Caco-2 (cell line): ENCODE measurements at regions not wholly inside any gene's neighbourhood (a gene's known extent, or its start where the extent isn't known, plus 50 kb on each side); places are given as distances from the start of the nearest gene placed in this dataset.

Experiments
- BruUV-seq: library from RNA; stranded (reverse); fragments of 400-500 nt; replicated peaks from 2 replicates; lab custom pipeline; 2021; lab: Mats Ljungman, UMichigan
- CTCF ChIA-PET: fragments of 300-600 bp; sonication (Branson Sonifier 250); formaldehyde crosslinking; loops from one replicate; lab custom pipeline; 2022; ENCODE audit warnings: antibody characterized with exemption; lab: Charles Lee
- POLR2A ChIA-PET: fragments of 300-600 bp; sonication (Branson Sonifier 250); formaldehyde crosslinking; loops from one replicate; lab custom pipeline; 2022; ENCODE audit warnings: antibody characterized with exemption; lab: Charles Lee
- DNase-seq, 2 experiments: peaks; one replicate each; pipeline versions ENCODE4 v3.0.0 to v3.0.0-alpha.2; 2020 to 2022
- H3K27me3 ChIP-seq: replicated peaks from 2 replicates; pipeline ENCODE4 v1.6.0; 2011; ENCODE audit warnings: low read length; ENCODE audit not compliant: control insufficient read depth, insufficient read depth
- H3K36me3 ChIP-seq: 2 replicates; pipeline ENCODE4 v1.5.1; 2011; ENCODE audit warnings: low read length; ENCODE audit not compliant: control insufficient read depth, insufficient read depth
- H3K4me1 ChIP-seq: fragments of 250-450 bp; sonication (Bioruptor Pico); 2 replicates; pipeline ENCODE4 v1.5.1; 2020; ENCODE audit warnings: mild to moderate bottlenecking
- H3K4me3 ChIP-seq: 2 replicates; pipeline ENCODE4 v1.5.1; 2011; ENCODE audit warnings: low read depth, mild to moderate bottlenecking, control low read depth, low read length
- H3K9me3 ChIP-seq: fragments of 250-450 bp; sonication (Bioruptor Pico); 2 replicates; pipeline ENCODE4 v1.5.1; 2020; ENCODE audit warnings: mild to moderate bottlenecking, moderate library complexity
- H3K27ac Mint-ChIP-seq: one replicate; pipeline ENCODE4 v1.8.0; 2022; ENCODE audit warnings: mixed read lengths; ENCODE audit not compliant: unreplicated experiment
- H3K27me3 Mint-ChIP-seq: one replicate; pipeline ENCODE4 v1.8.0; 2022; ENCODE audit warnings: mixed read lengths; ENCODE audit not compliant: insufficient read depth, unreplicated experiment
- H3K36me3 Mint-ChIP-seq: one replicate; pipeline ENCODE4 v1.8.0; 2022; ENCODE audit warnings: mild to moderate bottlenecking, mixed read lengths; ENCODE audit not compliant: insufficient read depth, unreplicated experiment
- H3K4me1 Mint-ChIP-seq: one replicate; pipeline ENCODE4 v1.8.0; 2022; ENCODE audit warnings: low read depth, mixed read lengths; ENCODE audit not compliant: unreplicated experiment
- H3K4me3 Mint-ChIP-seq: one replicate; pipeline ENCODE4 v1.8.0; 2022; ENCODE audit warnings: mild to moderate bottlenecking, moderate library complexity, mixed read lengths; ENCODE audit not compliant: unreplicated experiment
- H3K9me3 Mint-ChIP-seq: one replicate; pipeline ENCODE4 v1.8.0; 2022; ENCODE audit warnings: mixed read lengths; ENCODE audit not compliant: unreplicated experiment
- intact Hi-C: fragments of 100-400 bp; cut with micrococcal nuclease; formaldehyde crosslinking; loops from one replicate; pipeline ENCODE4 v1.10.0; 2022; ENCODE audit not compliant: unreplicated experiment
- TF ChIP-seq, protein P1 (sequence below), 2 experiments: fragments of 200-600 bp in 1 of 2; IDR thresholded peaks; 1 replicate in 1 of 2; 2 replicates in 1 of 2; pipeline versions ENCODE4 v1.5.1 to v1.8.0; 2011 to 2022; ENCODE audit warnings: antibody characterized with exemption in 1 of 2, control low read depth in 1 of 2, inconsistent platforms in 1 of 2, low read depth in 1 of 2, low read length in 1 of 2, mild to moderate bottlenecking in 1 of 2, moderate library complexity in 1 of 2; ENCODE audit not compliant: insufficient read depth in 1 of 2, severe bottlenecking in 1 of 2, unreplicated experiment in 1 of 2

DNA sequence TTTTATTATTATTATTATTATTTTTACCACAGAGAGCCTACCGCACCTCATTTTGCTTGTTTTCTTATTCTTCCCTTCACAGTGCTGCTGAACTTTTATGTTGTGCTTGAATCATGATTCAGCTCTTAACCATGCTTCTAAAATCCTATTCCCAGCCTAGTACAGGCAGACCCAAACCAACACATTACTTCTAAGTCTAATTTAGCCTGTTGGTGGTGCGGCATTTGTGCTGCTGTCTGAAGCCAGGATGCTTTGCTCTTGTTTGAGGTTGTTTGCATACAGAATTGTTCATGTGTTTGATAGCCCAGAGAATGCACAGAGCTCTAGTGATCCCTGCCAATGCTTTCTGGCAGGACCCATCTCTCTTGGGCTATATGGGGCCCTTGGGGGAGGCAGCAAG is 213.5 kb upstream of the KCNG1 start:
- Mint-ChIP-seq H3K27ac (no peak overlapping the region), H3K9me3 (peaks cover 13% of the 10 kb centered on the region), H3K27me3 (peaks cover 11% of the 10 kb centered on the region), H3K4me1 (no peaks in the 10 kb centered on the region), H3K4me3 (no peak overlapping the region), H3K36me3 (no peaks in the 10 kb centered on the region)
- POLR2A ChIA-PET, result interaction anchor here (0.5 kb wide), 1 partner anchor 795 kb away, joined by 5 read pairs; no protein-coding TSS in a partner anchor
- H3K9me3 ChIP-seq, result no peaks in the 10 kb centered on the region
- BruUV-seq, result no TSS peak
- DNase-seq, result no peak
- H3K27me3 ChIP-seq, result no peaks in the 10 kb centered on the region
- H3K4me3 ChIP-seq, result no peak overlapping the region
- H3K36me3 ChIP-seq, result no peaks in the 10 kb centered on the region
- TF ChIP-seq, protein P1, sequence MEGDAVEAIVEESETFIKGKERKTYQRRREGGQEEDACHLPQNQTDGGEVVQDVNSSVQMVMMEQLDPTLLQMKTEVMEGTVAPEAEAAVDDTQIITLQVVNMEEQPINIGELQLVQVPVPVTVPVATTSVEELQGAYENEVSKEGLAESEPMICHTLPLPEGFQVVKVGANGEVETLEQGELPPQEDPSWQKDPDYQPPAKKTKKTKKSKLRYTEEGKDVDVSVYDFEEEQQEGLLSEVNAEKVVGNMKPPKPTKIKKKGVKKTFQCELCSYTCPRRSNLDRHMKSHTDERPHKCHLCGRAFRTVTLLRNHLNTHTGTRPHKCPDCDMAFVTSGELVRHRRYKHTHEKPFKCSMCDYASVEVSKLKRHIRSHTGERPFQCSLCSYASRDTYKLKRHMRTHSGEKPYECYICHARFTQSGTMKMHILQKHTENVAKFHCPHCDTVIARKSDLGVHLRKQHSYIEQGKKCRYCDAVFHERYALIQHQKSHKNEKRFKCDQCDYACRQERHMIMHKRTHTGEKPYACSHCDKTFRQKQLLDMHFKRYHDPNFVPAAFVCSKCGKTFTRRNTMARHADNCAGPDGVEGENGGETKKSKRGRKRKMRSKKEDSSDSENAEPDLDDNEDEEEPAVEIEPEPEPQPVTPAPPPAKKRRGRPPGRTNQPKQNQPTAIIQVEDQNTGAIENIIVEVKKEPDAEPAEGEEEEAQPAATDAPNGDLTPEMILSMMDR (IDR thresholded peaks at IDR 0.05; ENCODE audit: insufficient read depth in 1 of 2, low read depth in 1 of 2, low read length in 1 of 2, severe bottlenecking in 1 of 2, unreplicated experiment in 1 of 2), result no peak
- CTCF ChIA-PET, result interaction anchor here (0.5 to 0.6 kb wide), 2 partner anchors 209 to 254 kb away, joined by 3 to 6 read pairs; no protein-coding TSS in a partner anchor
- intact Hi-C loops, result no loop called here
- H3K4me1 ChIP-seq, result no peaks in the 10 kb centered on the region

DNA sequence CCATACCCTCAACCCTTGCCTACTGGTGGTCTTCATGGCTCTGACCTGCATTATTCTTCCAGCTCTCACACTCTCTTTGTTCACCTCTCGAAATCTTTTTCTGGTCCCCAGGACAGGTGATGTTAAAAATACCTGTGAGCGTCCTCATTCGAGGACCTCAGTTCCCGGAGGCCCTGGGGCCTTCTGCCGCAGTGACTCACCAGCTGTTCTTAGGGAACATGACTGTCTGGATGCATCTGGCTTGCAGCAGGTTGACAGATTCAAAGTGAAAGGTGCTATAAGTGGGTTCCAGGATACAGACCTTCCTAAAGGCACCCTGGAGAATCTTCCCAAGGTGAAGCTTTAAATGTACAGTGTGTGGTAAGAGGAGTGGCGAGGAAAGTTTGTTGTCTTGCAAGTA is 210.4 kb upstream of the KCNG1 start:
- no peak for DNase-seq
- intact Hi-C loops, result no loop called here
- Histone ChIP-seq H3K4me1 (no peaks in the 10 kb centered on the region; the same call in 1 of the 2 replicates), H3K9me3 (no peaks in the 10 kb centered on the region), H3K36me3 (no peaks in the 10 kb centered on the region), H3K27me3 (no peaks in the 10 kb centered on the region), H3K4me3 (no peak overlapping the region)
- no peak overlapping the region for H3K27ac Mint-ChIP-seq
- peaks cover 10% of the 10 kb centered on the region for H3K4me1 Mint-ChIP-seq
- no peaks in the 10 kb centered on the region for H3K36me3 Mint-ChIP-seq
- no peak overlapping the region for H3K4me3 Mint-ChIP-seq
- CTCF ChIA-PET, result no interaction called here
- TF ChIP-seq, protein P1 (IDR thresholded peaks at IDR 0.05; ENCODE audit: insufficient read depth in 1 of 2, low read depth in 1 of 2, low read length in 1 of 2, severe bottlenecking in 1 of 2, unreplicated experiment in 1 of 2), result no peak
- POLR2A ChIA-PET, result no interaction called here
- BruUV-seq, result no TSS peak
- peaks cover 10% of the 10 kb centered on the region for H3K27me3 Mint-ChIP-seq
- H3K9me3 Mint-ChIP-seq, result no peaks in the 10 kb centered on the region

DNA sequence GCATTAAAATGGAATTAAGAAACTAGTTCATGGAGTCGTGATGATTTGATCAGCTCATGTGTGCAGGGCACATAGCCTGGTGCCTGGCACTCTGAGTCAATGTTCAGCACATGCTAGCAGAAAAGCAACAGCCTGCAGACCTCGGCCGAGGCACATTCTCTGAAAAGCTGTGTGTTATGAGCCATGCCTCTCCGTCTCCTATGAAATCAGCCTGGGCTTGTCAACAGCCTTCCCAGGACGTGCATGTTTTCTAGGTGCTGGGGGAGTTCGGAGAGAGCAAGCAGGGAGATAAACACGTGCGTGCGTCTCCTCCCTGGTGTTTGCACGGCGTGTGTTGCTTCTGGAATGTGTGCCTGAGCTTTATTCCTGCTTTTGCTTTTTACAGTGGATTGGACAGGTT is 207.8 kb upstream of the KCNG1 start:
- Mint-ChIP-seq H3K4me1 (peaks cover 10% of the 10 kb centered on the region), H3K27ac (no peak overlapping the region), H3K9me3 (peaks cover under 1% of the 10 kb centered on the region), H3K27me3 (peaks cover 9% of the 10 kb centered on the region), H3K36me3 (no peaks in the 10 kb centered on the region), H3K4me3 (peak overlapping the region; percentile 19)
- TF ChIP-seq, protein P1 (IDR thresholded peaks at IDR 0.05; ENCODE audit: insufficient read depth in 1 of 2, low read depth in 1 of 2, low read length in 1 of 2, severe bottlenecking in 1 of 2, unreplicated experiment in 1 of 2), result no peak
- no peaks in the 10 kb centered on the region for H3K36me3 ChIP-seq
- no peaks in the 10 kb centered on the region for H3K9me3 ChIP-seq
- intact Hi-C loops, result no loop called here
- CTCF ChIA-PET, result interaction anchor here (0.5 kb wide), 1 partner anchor 14 kb away, joined by 3 read pairs; no protein-coding TSS in a partner anchor
- H3K4me3 ChIP-seq, result no peak overlapping the region
- no peaks in the 10 kb centered on the region for H3K27me3 ChIP-seq
- no TSS peak for BruUV-seq
- POLR2A ChIA-PET, result no interaction called here
- DNase-seq, result no peak
- H3K4me1 ChIP-seq, result no peaks in the 10 kb centered on the region; the same call in 1 of the 2 replicates
